Duodenal mucosa (tissue), 2 donors: ENCODE measurements at regions not wholly inside any gene's neighbourhood (a gene's known extent, or its start where the extent isn't known, plus 50 kb on each side); places are given as distances from the start of the nearest gene placed in this dataset.

Experiments used
- H3K27ac ChIP-seq: one replicate; pipeline ENCODE4 v1.7.0; 2013; ENCODE audit warnings: low read depth, low read length
- H3K27me3 ChIP-seq, 2 donors: one replicate each; pipeline ENCODE4 v1.7.0; 2013; ENCODE audit warnings: low read length in 2 of 2, control low read depth in 1 of 2; ENCODE audit not compliant: insufficient read depth in 2 of 2, control insufficient read depth in 1 of 2
- H3K36me3 ChIP-seq, 2 donors: one replicate each; pipeline ENCODE4 v1.7.0; 2013; ENCODE audit warnings: low read length in 2 of 2, control low read depth in 1 of 2; ENCODE audit not compliant: insufficient read depth in 2 of 2, control insufficient read depth in 1 of 2
- H3K4me1 ChIP-seq, 2 donors: one replicate each; pipeline ENCODE4 v1.7.0; 2013; ENCODE audit warnings: low read length in 2 of 2, control low read depth in 1 of 2; ENCODE audit not compliant: insufficient read depth in 2 of 2, control insufficient read depth in 1 of 2
- H3K4me3 ChIP-seq, 2 donors: one replicate each; pipeline ENCODE4 v1.7.0; 2013; ENCODE audit warnings: low read length in 2 of 2, low read depth in 1 of 2
- H3K9ac ChIP-seq, 2 donors: one replicate each; pipeline ENCODE4 v1.7.0; 2013; ENCODE audit warnings: low read length in 2 of 2, low read depth in 1 of 2
- H3K9me3 ChIP-seq, 2 donors: one replicate each; pipeline ENCODE4 v1.7.0; 2013; ENCODE audit warnings: low read length in 2 of 2, control low read depth in 1 of 2; ENCODE audit not compliant: control insufficient read depth in 1 of 2

GRCh38 chr20:19932170-19932667, 84.9 kb upstream of the NAA20 start:
- H3K9ac ChIP-seq: no peak overlapping the region
- no peak overlapping the region for H3K4me3 ChIP-seq
- H3K27ac ChIP-seq: no peak overlapping the region
- H3K4me1 ChIP-seq: peaks cover 54 to 69% of the 10 kb centered on the region in 2 donors
- no peaks in the 10 kb centered on the region for H3K36me3 ChIP-seq
- no peaks in the 10 kb centered on the region for H3K9me3 ChIP-seq
- H3K27me3 ChIP-seq: no peaks in the 10 kb centered on the region

GRCh38 chr20:19934792-19935491, 82.2 kb upstream of the NAA20 start:
- H3K27me3 ChIP-seq: no peaks in the 10 kb centered on the region
- peak overlapping the region; percentile 55 for H3K27ac ChIP-seq
- peak overlapping the region; percentile 34 to 44 for H3K9ac ChIP-seq
- H3K36me3 ChIP-seq: peaks cover 0 to 16% of the 10 kb centered on the region in 2 donors
- no peaks in the 10 kb centered on the region for H3K9me3 ChIP-seq
- H3K4me3 ChIP-seq: peak overlapping the region; percentile 65 to 66
- peaks cover 49 to 56% of the 10 kb centered on the region in 2 donors for H3K4me1 ChIP-seq

GRCh38 chr20:19935842-19936241, 81.3 kb upstream of the NAA20 start:
- H3K27me3 ChIP-seq: no peaks in the 10 kb centered on the region
- H3K9me3 ChIP-seq: no peaks in the 10 kb centered on the region
- peak overlapping the region; percentile 65 to 66 for H3K4me3 ChIP-seq
- peak overlapping the region; percentile 22 for H3K27ac ChIP-seq
- peak overlapping the region; percentile 34 to 44 for H3K9ac ChIP-seq
- peaks cover 49 to 52% of the 10 kb centered on the region in 2 donors for H3K4me1 ChIP-seq
- H3K36me3 ChIP-seq: peaks cover 3 to 24% of the 10 kb centered on the region in 2 donors

- peak overlapping the region in 1 of 2 donors; percentile 45 for H3K9ac ChIP-seq
- peaks cover 6 to 29% of the 10 kb centered on the region in 2 donors for H3K36me3 ChIP-seq
- peaks cover 49 to 52% of the 10 kb centered on the region in 2 donors for H3K4me1 ChIP-seq
- H3K9me3 ChIP-seq: no peaks in the 10 kb centered on the region
- no peaks in the 10 kb centered on the region for H3K27me3 ChIP-seq
- peak overlapping the region in 1 of 2 donors; percentile 66 for H3K4me3 ChIP-seq
- H3K27ac ChIP-seq: no peak overlapping the region
Measured at GRCh38 chr20:19936466-19937200, 80.5 kb upstream of the NAA20 start.

GRCh38 chr20:19937218-19937617, 79.9 kb upstream of the NAA20 start:
- H3K4me1 ChIP-seq: peaks cover 49 to 52% of the 10 kb centered on the region in 2 donors
- peak overlapping the region in 1 of 2 donors; percentile 45 for H3K9ac ChIP-seq
- peak overlapping the region; percentile 4 to 16 for H3K4me3 ChIP-seq
- peaks cover 6 to 29% of the 10 kb centered on the region in 2 donors for H3K36me3 ChIP-seq
- no peak overlapping the region for H3K27ac ChIP-seq
- no peaks in the 10 kb centered on the region for H3K9me3 ChIP-seq
- no peaks in the 10 kb centered on the region for H3K27me3 ChIP-seq

- no peaks in the 10 kb centered on the region for H3K9me3 ChIP-seq
- peak overlapping the region; percentile 16 to 34 for H3K4me3 ChIP-seq
- H3K4me1 ChIP-seq: peaks cover 47 to 50% of the 10 kb centered on the region in 2 donors
- no peaks in the 10 kb centered on the region for H3K27me3 ChIP-seq
- H3K36me3 ChIP-seq: peaks cover 6 to 29% of the 10 kb centered on the region in 2 donors
- H3K27ac ChIP-seq: no peak overlapping the region
- H3K9ac ChIP-seq: no peak overlapping the region
Measured at GRCh38 chr20:19937651-19938420, 79.3 kb upstream of the NAA20 start.

- no peaks in the 10 kb centered on the region for H3K27me3 ChIP-seq
- H3K9ac ChIP-seq: no peak overlapping the region
- no peaks in the 10 kb centered on the region for H3K9me3 ChIP-seq
- peaks cover 47 to 51% of the 10 kb centered on the region in 2 donors for H3K4me1 ChIP-seq
- H3K4me3 ChIP-seq: no peak overlapping the region
- H3K36me3 ChIP-seq: peaks cover 6 to 29% of the 10 kb centered on the region in 2 donors
- H3K27ac ChIP-seq: no peak overlapping the region
Measured at GRCh38 chr20:19938421-19939090, 78.6 kb upstream of the NAA20 start.

GRCh38 chr20:19940988-19941460, 76.1 kb upstream of the NAA20 start:
- Histone ChIP-seq H3K27me3 (no peaks in the 10 kb centered on the region), H3K36me3 (peaks cover 6 to 40% of the 10 kb centered on the region in 2 donors), H3K9me3 (no peaks in the 10 kb centered on the region), H3K27ac (no peak overlapping the region), H3K9ac (no peak overlapping the region), H3K4me3 (no peak overlapping the region), H3K4me1 (peaks cover 52 to 54% of the 10 kb centered on the region in 2 donors)

GRCh38 chr20:19942611-19943010, 74.6 kb upstream of the NAA20 start:
- Histone ChIP-seq H3K4me1 (peaks cover 40 to 41% of the 10 kb centered on the region in 2 donors), H3K27me3 (no peaks in the 10 kb centered on the region), H3K27ac (no peak overlapping the region)

More at GRCh38 chr20:19942611-19943010, 74.6 kb upstream of the NAA20 start:
- Histone ChIP-seq H3K4me3 (no peak overlapping the region), H3K9me3 (no peaks in the 10 kb centered on the region), H3K9ac (no peak overlapping the region), H3K36me3 (peaks cover 6 to 42% of the 10 kb centered on the region in 2 donors)
